ENCODE measurements at regions not wholly inside any gene's neighbourhood (a gene's known extent, or its start where the extent isn't known, plus 50 kb on each side); places are given as distances from the start of the nearest gene placed in this dataset.

DNA sequence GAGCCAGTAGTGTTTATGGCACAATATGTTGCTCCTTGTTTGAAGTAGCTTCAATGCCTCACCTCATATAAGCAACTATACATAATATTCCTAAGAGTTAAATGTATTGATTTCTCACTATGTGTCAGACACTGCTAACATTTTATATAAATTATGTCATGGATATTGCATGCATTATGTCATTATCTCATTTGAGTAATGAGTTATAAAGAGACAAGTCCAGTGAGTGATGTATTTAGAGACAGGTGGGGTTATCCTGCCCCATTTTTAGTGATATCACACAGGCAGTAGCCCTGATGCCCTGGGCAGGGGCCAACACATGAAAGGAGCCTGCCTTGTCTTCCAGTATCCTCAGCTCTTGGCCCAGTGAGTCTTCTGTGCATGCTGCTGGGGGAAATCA, 247.0 kb upstream of the SESN3 start:
- no peak for DNase-seq (ENCODE audit: low read depth)

DNA sequence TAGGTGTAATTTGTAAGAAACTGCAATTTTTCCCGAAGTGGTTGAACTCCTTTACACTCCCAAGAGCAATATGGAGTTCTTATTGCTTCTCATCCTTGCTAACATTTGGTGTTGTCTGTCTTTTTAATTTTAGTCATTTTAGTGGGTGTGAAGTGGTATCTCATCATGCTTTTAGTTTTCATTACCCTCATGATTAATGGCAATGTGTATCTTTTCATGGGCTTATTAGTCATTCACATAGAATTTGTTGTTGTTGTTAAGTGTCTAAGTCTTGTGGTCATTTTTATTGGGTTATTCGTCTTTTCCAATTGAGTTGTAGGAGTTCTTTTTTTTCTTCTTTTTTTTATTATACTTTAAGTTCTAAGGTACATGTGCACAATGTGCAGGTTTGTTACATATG, 238.3 kb upstream of the SESN3 start:
- no peak for DNase-seq (ENCODE audit: low read depth)

GRCh38 chr11:95466416-95466815, 235.4 kb upstream of the SESN3 start:
- no peak for DNase-seq (ENCODE audit: low read depth)

- no peak for DNase-seq (ENCODE audit: low read depth)
These were observed 234.9 kb upstream of the SESN3 start for GRCh38 chr11:95465887-95466286.

DNA sequence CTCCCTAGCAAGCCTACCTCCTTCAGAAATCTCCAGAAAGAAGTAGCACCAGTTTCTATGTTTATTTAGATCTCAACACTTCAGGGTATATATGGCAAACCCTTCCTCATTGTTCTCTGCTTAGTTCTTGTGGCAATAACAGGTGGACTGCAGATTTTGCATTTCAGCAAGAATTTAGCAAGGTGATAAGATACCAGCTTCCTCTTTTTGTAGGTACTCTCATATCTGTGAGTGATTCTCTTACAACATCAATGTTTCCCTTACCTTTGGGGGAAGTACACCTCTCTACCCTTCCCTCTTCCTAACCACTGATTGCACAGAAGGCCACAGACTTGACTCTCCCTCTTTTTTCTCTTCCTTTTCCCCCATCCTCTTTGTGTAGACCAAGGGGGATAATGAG, 230.9 kb upstream of the SESN3 start:
- no peak for DNase-seq (ENCODE audit: low read depth)

- DNase-seq (ENCODE audit: low read depth) = no peak
These were observed 230.3 kb upstream of the SESN3 start for GRCh38 chr11:95461348-95461747.

DNA sequence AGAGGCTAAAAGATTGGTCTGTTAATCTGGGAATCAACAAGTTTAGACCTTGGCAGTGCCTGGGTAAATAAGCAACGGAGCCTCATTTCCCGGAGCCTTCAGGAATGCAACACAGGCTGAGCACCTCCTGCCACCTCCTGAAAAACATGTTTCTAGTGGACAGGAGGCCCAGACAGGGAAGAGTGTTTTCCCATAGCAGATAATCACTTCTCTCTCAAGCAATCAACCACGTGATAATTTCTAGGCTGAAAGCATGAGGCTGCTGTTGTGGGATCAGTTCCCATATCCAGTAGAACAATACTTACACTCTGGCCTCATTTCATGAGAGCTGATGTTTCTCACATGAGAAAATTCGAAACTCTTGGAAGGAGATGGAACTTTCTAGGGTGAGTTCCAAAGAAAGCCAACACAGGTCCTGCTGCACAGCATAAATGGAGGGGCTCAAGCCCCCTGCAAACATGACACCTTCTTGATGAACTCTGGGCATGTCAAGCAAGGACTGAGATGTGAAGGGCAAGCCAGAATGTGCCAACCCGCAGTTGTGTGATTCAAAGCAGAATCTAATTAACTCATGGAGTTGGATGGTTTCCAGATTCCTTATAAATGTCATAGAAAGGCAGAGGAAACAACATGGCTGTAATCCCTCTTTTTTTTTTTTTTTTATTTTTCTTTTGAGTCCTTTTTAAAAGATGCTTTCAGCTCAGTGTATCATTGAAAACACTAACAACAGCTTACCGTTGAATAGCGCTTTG, 228.5 kb upstream of the SESN3 start:
- DNase-seq (ENCODE audit: low read depth) = no peak

- DNase-seq (ENCODE audit: low read depth) = no peak
These were observed 225.9 kb upstream of the SESN3 start for GRCh38 chr11:95456714-95457491.

- no peak for DNase-seq (ENCODE audit: low read depth)
These were observed 224.4 kb upstream of the SESN3 start for GRCh38 chr11:95455228-95455970.

DNA sequence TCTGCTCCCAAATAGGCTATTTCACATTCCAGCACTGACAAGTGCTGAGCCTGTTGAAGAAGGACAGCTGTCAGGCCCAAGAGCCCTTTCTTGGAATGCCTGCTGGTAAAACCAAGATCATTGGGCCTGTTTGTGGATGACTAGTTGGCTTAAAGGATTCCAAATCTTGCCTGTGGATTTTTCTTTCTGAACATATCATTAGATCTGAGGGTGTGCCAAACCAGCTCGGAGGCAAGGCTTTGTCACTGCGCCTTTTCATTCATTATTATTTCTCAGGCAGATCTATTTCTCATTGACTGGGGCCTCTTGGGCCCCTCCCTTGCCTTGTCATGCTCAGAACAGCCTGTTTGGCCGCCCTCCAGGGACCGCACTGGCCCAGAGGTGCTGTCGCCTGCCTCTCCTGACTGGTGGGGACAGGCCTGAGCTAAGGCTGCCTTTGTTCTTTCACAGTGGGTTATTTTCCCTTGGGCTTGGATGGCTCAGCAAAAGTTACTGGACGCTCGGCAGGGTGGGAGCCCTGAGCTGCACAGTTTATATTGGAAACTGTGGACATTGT, 222.7 kb upstream of the SESN3 start:
- no peak for DNase-seq (ENCODE audit: low read depth)

DNA sequence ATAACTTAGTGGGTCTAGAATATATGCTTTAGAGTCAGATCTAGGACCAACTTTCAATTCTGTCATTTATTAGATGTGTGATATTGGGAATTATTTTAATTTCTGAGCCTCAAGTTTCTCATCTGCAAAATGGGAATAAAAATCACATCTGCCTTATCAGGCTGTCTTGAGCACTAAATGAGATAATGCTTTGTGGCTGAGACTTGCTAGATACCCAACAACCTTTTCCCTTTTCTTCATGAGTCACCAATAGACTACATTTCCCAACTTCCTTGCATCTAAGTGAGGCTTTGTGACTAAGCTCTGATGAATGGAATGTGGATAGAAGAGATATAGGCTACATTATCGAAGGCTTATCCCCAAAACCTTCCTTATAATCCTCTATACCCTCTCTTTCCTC, 220.7 kb upstream of the SESN3 start:
- no peak for DNase-seq (ENCODE audit: low read depth)

DNA sequence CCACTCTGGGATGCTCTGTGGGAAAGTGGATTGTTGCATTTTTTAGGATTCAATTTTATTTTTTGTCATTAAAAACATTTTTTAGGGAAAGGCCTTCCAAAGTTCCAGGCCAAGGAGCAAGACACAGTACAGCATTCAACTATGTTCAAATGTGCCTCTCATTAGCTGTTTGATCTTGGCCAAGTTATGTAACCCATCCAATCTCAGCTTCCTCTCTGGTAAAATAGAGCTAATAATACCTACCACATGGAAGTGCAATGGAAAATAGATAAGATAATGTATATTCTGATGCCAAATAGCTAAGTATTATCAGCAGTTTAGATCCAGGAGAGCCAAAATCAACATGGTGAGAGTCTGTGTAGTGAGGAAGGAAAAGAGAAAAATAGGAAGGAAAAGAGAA, 220.3 kb upstream of the SESN3 start:
- no peak for DNase-seq (ENCODE audit: low read depth)

DNA sequence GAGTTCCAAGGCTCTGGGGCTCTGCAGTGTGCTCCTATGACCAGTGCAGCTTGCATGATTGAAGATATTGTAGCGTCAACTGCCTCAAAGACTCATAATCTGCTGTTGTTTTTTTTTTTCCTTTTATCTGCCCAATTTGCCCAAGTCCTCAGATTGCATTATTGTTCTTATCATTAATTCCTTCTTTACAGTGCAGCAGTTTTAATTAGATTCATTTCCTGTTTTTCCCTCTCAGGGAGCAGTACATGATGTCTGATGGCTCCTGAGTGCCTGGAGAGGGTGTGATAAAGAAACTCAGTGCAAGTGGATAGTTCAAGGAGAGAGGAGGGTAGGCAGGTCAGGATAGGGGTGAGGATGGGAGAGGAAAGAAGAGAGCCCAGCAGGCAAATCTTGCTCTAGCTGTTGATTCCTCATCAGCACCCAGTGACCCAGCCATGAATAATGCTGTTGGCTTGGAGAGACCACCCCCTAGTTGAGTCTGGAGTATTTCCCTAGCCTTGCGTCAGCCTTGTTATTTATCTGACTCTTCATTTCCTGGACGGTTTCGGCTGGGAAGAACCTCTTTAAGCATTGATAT, 219.6 kb upstream of the SESN3 start:
- DNase-seq (ENCODE audit: low read depth) = no peak

DNA sequence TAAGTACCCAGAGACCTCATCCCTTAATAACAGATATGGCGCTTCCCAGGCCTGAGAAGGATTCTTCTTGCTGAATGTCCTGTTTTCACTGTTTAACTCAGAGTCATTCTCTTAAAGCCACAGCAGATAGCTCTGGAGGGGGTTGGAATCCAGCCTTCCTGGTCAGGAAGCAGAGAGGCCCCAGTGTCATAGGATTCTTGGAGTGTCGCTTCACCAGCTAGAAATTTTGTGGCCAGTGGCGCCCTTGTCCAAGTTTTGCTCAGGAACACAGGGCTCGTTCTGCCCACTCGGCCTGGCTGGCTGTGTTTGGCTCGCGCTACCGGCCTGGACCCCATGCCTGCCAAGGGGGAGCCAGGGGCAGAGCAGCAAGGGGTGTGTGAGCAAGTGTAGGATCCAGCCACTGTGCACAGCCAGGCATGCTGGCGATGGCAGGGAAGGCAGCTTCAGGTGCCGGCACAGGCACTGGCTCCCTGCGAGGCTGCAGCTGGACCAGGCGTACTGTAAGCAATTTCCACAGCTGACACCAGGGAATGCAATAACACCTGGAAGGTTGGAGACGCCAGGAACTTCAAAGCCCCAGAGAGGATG, 214.8 kb upstream of the SESN3 start:
- no peak for DNase-seq (ENCODE audit: low read depth)

DNA sequence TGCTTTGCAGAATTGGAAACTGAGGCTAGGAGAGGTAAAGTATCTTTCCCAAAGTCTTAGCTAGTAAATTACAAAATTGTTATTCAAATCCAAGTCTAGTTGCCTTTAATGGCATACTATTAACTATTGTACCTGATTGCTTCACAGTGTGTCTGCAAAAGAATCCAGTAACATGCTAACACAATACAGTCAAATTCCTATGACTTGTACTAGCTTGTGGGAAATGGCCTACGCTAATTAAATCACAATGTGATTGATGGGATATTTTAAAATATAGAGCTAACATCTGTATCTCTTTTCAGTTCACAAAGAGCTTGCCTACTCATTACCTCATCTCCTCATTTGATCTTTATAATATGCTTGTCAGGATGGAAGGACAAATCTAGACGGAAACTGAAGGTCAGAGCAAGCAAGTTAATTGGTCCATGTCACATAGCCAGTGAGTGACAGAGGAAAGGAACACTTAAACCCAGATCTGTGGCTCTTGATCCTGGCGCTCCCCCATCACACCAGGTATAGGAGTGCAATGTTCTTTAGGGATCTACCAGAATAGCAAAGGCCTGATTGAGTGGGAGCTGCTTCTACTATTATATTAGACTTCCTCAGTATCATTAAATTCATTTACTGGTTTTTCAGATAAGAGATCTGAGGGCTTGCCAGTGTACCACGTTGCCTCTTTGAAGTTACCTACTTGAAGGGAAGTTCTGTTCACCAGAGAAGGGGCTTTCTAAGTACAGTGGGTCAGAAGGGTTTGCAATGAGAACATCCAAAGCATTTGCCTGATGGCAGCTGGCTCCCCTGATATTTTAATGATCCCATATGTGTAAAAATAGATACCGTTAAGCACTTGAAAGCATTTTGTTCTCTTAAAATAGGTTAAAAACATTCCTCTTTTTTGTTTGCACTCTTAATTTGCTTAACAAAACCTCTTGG, 213.6 kb upstream of the SESN3 start:
- no peak for DNase-seq (ENCODE audit: low read depth)

DNA sequence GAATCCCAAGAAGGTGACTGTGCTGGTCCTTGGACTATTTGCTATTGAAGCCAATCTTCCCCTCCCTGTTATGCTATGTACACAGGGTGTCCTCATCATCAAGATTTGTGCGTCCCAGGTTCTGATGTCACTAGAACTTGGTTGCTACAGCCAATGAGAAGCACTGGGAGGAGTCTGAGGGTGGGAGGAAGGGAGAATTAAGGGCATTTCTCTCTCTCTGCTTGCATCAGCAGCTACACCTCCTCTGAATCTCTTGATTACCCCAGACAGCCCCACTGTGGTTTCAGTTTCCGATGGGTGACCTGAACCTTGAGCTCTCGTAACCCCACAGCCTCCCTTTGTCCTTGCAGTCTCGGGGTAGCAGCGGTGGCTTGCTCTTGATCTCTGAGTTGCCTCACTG, 212.4 kb upstream of the SESN3 start:
- DNase-seq (ENCODE audit: low read depth) = no peak

DNA sequence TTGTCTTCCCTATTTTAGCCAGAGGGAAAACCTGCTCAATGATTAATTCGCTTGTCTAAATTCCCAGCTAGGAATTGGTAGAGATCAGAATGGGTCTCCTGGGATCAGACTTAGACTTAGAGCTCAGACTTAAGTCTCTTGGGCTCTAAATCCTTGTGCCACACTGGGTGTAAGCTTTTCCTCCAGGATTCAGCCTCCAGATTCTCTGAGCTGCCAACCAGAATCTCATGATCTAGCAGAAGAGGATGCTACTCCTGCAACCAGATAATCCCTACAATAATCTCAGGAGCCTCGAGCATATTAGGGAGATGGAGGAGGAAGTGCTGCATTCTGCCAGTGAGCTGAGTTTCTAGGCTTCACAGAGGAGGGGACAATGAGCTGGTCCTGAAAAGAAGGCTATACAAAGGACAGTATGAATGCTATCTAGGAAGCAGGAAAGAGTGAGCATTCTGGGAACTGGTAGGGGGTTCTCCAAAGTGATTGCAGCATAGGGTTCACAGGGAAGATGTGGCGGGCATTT, 211.6 kb upstream of the SESN3 start:
- no peak for DNase-seq (ENCODE audit: low read depth)

GRCh38 chr11:95435628-95436353, 204.8 kb upstream of the SESN3 start:
- DNase-seq (ENCODE audit: low read depth) = no peak

DNA sequence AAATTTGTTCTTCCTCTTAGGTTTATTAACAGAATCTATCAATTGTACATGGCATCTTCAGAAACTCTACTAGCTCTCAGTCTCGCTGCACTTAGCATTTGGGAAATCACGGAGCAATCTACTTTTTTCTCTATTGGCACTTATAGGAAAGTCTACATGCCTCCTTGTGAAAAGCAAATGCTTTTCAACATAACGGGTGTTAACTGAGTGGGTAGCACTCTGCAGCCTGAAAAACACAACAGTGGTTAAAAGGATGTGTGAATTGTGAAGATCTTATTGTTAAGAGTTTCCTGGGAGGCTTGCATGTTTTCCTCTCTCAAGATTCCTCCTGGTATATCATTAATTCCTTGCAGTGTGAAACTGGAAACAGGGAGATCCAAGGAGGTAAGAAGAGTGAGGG, 204.2 kb upstream of the SESN3 start:
- no peak for DNase-seq (ENCODE audit: low read depth)

DNA sequence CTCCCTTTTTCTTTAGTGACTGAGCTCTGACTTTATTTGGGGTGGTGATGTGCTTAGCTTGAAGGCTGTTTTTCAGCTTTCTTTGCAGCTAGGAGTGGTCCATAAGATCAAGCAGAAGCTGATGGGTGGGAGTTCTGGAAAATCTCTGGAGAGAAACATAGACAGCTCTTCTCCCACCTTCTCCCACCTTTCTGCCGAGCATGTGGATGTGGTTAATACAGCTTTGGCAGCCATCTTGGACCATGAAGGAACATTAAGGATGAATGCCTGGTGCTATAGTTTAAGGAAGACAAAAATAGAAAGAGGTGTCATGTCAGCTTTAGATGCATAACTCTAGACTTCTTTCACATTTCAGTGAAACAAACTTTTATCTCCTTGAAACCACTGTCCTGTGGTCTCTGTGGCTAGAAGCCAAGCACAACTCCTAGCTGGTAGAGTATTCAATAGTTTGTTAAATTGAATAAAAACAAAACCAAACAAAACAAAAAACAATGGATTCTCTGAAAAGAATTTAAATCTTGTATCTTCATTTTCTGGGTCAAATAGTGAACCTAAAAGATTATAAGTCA, 203.6 kb upstream of the SESN3 start:
- DNase-seq (ENCODE audit: low read depth) = no peak

All from stimulated activated CD8-positive, alpha-beta memory T cell treated with anti-CD3 and anti-CD28 coated beads, Interleukin-7, amount 100 ng/mL, for 24 hours (primary cell).